Panc1 (cell line): ENCODE measurements at regions not wholly inside any gene's neighbourhood (a gene's known extent, or its start where the extent isn't known, plus 50 kb on each side); places are given as distances from the start of the nearest gene placed in this dataset.

Source experiments
- POLR2AphosphoS5 ChIP-seq: IDR thresholded peaks from 2 replicates; pipeline ENCODE4 v1.6.1; 2012; ENCODE audit warnings: mild to moderate bottlenecking, low read depth, low read length, moderate library complexity
- REST ChIP-seq, 2 experiments: IDR thresholded peaks; 2 replicates each; pipeline ENCODE4 v1.6.1; 2011 to 2012; ENCODE audit warnings: low read depth in 2 of 2, control low read depth in 1 of 2, low read length in 1 of 2, mild to moderate bottlenecking in 1 of 2, moderate library complexity in 1 of 2; ENCODE audit not compliant: insufficient read depth in 1 of 2
- SIN3A ChIP-seq: IDR thresholded peaks from 2 replicates; pipeline ENCODE4 v1.6.1; 2012; ENCODE audit warnings: low read depth, mild to moderate bottlenecking, low read length, moderate library complexity, borderline replicate concordance; ENCODE audit not compliant: insufficient read depth
- TCF7L2 ChIP-seq: IDR thresholded peaks from 2 replicates; pipeline ENCODE4 v1.6.1; 2011; ENCODE audit warnings: mild to moderate bottlenecking, low read depth, low read length, inconsistent platforms
- TF ChIP-seq, protein P1 (sequence below): fragments of 450-650 bp; IDR thresholded peaks from 2 replicates; pipeline ENCODE4 v1.5.1; 2017; ENCODE audit warnings: mild to moderate bottlenecking

- TF ChIP-seq, protein P1, sequence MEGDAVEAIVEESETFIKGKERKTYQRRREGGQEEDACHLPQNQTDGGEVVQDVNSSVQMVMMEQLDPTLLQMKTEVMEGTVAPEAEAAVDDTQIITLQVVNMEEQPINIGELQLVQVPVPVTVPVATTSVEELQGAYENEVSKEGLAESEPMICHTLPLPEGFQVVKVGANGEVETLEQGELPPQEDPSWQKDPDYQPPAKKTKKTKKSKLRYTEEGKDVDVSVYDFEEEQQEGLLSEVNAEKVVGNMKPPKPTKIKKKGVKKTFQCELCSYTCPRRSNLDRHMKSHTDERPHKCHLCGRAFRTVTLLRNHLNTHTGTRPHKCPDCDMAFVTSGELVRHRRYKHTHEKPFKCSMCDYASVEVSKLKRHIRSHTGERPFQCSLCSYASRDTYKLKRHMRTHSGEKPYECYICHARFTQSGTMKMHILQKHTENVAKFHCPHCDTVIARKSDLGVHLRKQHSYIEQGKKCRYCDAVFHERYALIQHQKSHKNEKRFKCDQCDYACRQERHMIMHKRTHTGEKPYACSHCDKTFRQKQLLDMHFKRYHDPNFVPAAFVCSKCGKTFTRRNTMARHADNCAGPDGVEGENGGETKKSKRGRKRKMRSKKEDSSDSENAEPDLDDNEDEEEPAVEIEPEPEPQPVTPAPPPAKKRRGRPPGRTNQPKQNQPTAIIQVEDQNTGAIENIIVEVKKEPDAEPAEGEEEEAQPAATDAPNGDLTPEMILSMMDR = no peak
- TF ChIP-seq REST (IDR thresholded peaks at IDR 0.05; ENCODE audit: insufficient read depth in 1 of 2, low read depth in 2 of 2, low read length in 1 of 2) = no peak
- no peak for TF ChIP-seq POLR2AphosphoS5
- TF ChIP-seq TCF7L2 = no peak
- TF ChIP-seq SIN3A = no peak
Measured at GRCh38 chr15:98400120-98400519, 248.2 kb upstream of the IGF1R start.
